OCI-M2 (cell line): ENCODE measurements at regions not wholly inside any gene's neighbourhood (a gene's known extent, or its start where the extent isn't known, plus 50 kb on each side); places are given as distances from the start of the nearest gene placed in this dataset.

ENCODE experiments used
- DNase-seq: peaks from one replicate; lab custom pipeline; 2025; ENCODE audit not compliant: unreplicated experiment; lab: John Stamatoyannopoulos, UW

- no peak for DNase-seq
Measured at GRCh38 chr4:128573781-128574508, 235.6 kb upstream of the JADE1 start.

- no peak for DNase-seq
Measured at GRCh38 chr4:128572778-128573241, 236.7 kb upstream of the JADE1 start.

GRCh38 chr4:128571747-128572146, 237.8 kb upstream of the JADE1 start:
- no peak for DNase-seq

GRCh38 chr4:128570387-128570975, 239.0 kb upstream of the JADE1 start:
- no peak for DNase-seq

- DNase-seq = no peak
Measured at GRCh38 chr4:128566693-128567092, 242.8 kb upstream of the JADE1 start.

- no peak for DNase-seq
Measured at GRCh38 chr4:128565565-128566186, 243.8 kb upstream of the JADE1 start.

- DNase-seq = no peak
Measured at GRCh38 chr4:128565054-128565453, 244.4 kb upstream of the JADE1 start.

GRCh38 chr4:128564081-128564630, 245.3 kb upstream of the JADE1 start:
- DNase-seq = no peak

- DNase-seq = no peak
Measured at GRCh38 chr4:128560754-128561495, 248.6 kb upstream of the JADE1 start.

GRCh38 chr4:128558896-128559679, 250.4 kb upstream of the JADE1 start:
- DNase-seq = no peak

GRCh38 chr4:128556756-128557155, 252.7 kb upstream of the JADE1 start:
- no peak for DNase-seq

- no peak for DNase-seq
Measured at GRCh38 chr4:128553686-128554515, 255.6 kb upstream of the JADE1 start.

GRCh38 chr4:128552586-128552907, 257.0 kb upstream of the JADE1 start:
- no peak for DNase-seq

GRCh38 chr4:128551280-128551679, 258.2 kb upstream of the JADE1 start:
- no peak for DNase-seq

- no peak for DNase-seq
Measured at GRCh38 chr4:128550060-128550459, 259.4 kb upstream of the JADE1 start.

GRCh38 chr4:128549636-128550035, 259.9 kb upstream of the JADE1 start:
- no peak for DNase-seq

- no peak for DNase-seq
Measured at GRCh38 chr4:128548381-128548780, 260.8 kb upstream of the PGRMC2 start.

- no peak for DNase-seq
Measured at GRCh38 chr4:128544272-128544671, 256.7 kb upstream of the PGRMC2 start.

- no peak for DNase-seq
Measured at GRCh38 chr4:128543696-128544095, 256.1 kb upstream of the PGRMC2 start.

- DNase-seq = no peak
Measured at GRCh38 chr4:128542047-128542446, 254.4 kb upstream of the PGRMC2 start.
